Mesothelial cell of epicardium (in vitro differentiated cells): ENCODE measurements at regions not wholly inside any gene's neighbourhood (a gene's known extent, or its start where the extent isn't known, plus 50 kb on each side); places are given as distances from the start of the nearest gene placed in this dataset.

ENCODE experiments used
- DNase-seq, 2 experiments: peaks; one replicate each; pipeline ENCODE4 v3.0.0; 2021; ENCODE audit warnings: low spot score in 2 of 2; ENCODE audit not compliant: unreplicated experiment in 2 of 2
- H3K27ac Mint-ChIP-seq: 2 replicates; pipeline ENCODE4 v1.8.0; 2021; ENCODE audit warnings: mixed read lengths
- H3K27me3 Mint-ChIP-seq: 2 replicates; pipeline ENCODE4 v1.8.0; 2021; ENCODE audit warnings: low read depth, mixed read lengths
- H3K36me3 Mint-ChIP-seq: 2 replicates; pipeline ENCODE4 v1.8.0; 2021; ENCODE audit warnings: mixed read lengths
- H3K4me1 Mint-ChIP-seq: 2 replicates; pipeline ENCODE4 v1.8.0; 2021; ENCODE audit warnings: mixed read lengths
- H3K4me3 Mint-ChIP-seq: 2 replicates; pipeline ENCODE4 v1.8.0; 2021; ENCODE audit warnings: mild to moderate bottlenecking, moderate library complexity, mixed read lengths
- H3K9me3 Mint-ChIP-seq: 2 replicates; pipeline ENCODE4 v1.8.0; 2021; ENCODE audit warnings: mixed read lengths
- TF ChIP-seq, protein P1 (sequence below): fragments of 200-600 bp; sonication (generic); IDR thresholded peaks from one replicate; pipeline ENCODE4 v1.5.0; 2021; ENCODE audit warnings: antibody characterized with exemption; ENCODE audit not compliant: unreplicated experiment

DNA sequence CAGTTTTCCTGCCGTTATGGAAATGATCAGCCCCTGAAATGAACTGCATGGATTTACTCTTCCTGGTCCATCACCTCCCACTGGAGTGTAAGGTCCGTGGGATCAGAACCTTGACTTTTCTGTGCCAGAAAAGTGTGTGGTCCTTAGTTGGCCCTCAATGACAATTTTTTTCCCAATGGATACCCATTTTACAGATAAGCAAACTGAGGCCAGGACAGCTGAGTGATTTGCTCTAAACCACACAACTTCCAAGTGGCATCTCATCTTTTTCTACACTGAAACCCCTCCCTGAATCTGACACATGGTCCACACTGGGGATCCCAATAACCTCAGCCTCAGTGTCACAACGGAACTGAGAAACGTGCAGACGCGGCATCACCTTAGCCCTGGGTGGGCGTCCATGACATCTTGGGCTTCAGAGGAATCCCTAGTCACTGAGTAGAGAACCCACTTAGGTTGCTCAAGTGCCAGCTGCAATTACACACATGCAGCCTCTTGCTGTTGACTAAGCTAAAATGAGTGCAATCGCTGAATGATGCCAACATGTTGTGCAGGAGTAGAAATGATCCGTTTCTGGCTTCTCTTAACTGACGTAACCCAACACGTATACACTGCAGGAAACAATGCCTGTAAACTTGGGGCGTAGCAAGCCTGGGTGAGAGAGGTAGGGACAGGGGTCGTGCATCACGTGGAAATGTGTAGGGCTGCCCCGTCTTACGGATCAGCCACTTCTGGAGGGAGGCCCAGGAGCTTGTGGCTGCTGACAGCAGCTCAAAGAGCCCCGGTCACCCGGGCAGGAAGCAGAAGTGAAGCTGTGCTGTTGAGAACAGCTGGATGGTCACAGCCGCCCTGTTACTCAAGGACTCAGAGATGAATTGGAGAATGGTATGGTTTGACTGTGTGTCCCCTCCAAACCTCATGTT lies 136.3 kb downstream of the SHANK2 start:
- Mint-ChIP-seq H3K9me3 (no peaks in the 10 kb centered on the region), H3K27ac (no peak overlapping the region), H3K36me3 (no peaks in the 10 kb centered on the region), H3K27me3 (peaks cover 11% of the 10 kb centered on the region), H3K4me1 (peaks cover 4% of the 10 kb centered on the region), H3K4me3 (no peak overlapping the region)
- DNase-seq: no peak
- TF ChIP-seq, protein P1, sequence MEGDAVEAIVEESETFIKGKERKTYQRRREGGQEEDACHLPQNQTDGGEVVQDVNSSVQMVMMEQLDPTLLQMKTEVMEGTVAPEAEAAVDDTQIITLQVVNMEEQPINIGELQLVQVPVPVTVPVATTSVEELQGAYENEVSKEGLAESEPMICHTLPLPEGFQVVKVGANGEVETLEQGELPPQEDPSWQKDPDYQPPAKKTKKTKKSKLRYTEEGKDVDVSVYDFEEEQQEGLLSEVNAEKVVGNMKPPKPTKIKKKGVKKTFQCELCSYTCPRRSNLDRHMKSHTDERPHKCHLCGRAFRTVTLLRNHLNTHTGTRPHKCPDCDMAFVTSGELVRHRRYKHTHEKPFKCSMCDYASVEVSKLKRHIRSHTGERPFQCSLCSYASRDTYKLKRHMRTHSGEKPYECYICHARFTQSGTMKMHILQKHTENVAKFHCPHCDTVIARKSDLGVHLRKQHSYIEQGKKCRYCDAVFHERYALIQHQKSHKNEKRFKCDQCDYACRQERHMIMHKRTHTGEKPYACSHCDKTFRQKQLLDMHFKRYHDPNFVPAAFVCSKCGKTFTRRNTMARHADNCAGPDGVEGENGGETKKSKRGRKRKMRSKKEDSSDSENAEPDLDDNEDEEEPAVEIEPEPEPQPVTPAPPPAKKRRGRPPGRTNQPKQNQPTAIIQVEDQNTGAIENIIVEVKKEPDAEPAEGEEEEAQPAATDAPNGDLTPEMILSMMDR: no peak

DNA sequence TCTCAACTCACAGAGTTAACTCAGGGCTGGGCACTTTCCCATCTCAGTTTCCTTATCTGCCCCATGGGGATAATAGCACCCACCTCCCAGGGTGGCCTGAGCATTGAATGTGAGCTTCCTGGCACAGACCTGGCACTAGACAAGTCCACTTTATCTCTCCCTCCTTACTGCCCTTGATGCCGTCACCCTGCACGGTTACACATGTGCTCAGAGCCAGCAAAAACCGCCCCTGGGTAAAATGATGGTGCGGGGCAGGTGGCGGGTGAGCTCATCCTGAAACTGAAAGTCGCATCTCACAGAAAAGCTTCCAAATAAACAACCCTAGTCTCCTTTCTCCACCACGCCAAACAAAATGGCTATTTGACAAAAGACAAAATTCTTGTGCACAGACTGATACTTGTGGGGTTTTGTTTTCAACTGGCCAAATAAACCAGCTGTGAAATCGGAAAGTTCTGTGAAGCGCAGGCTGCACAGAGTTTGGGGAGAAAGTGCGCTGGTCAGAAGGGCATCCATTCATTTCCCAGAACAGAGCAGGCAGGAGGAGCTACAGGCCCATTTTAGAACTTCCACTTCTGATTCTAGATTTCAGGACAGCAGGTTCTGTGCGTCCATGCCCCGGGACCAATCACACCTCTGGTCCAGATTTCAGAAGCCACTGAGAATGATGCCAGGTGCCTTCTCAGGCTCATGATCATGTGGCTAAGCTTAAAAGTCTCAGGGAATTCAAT lies 138.1 kb downstream of the SHANK2 start:
- Mint-ChIP-seq H3K36me3 (no peaks in the 10 kb centered on the region), H3K4me1 (no peaks in the 10 kb centered on the region), H3K27ac (no peak overlapping the region), H3K4me3 (no peak overlapping the region), H3K9me3 (no peaks in the 10 kb centered on the region), H3K27me3 (peaks cover 2% of the 10 kb centered on the region)
- TF ChIP-seq, protein P1: no peak
- no peak for DNase-seq

DNA sequence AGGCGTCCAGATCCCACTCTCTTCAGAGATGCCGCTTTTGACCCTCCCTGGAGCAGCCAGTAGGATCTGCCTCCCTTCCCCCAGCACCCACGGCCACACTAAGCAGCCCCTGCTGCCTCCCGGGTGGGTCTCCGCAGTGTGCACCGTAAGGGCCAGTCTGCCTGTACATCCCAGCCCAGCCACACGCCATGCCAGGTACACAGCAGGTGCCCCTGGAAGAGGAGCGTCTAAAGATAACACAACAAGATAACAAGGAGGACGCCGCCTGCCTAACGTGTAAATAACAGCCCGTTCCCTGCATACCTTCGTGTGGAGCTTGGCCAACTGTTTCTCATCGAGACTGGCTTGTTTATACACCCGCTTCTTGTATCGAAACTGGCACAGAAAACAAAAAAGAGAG lies 139.4 kb downstream of the SHANK2 start:
- no peak overlapping the region for H3K4me3 Mint-ChIP-seq
- no peak for DNase-seq
- H3K4me1 Mint-ChIP-seq: no peaks in the 10 kb centered on the region
- no peaks in the 10 kb centered on the region for H3K9me3 Mint-ChIP-seq
- H3K27me3 Mint-ChIP-seq: peaks cover 2% of the 10 kb centered on the region
- TF ChIP-seq, protein P1: no peak
- no peak overlapping the region for H3K27ac Mint-ChIP-seq
- no peaks in the 10 kb centered on the region for H3K36me3 Mint-ChIP-seq

DNA sequence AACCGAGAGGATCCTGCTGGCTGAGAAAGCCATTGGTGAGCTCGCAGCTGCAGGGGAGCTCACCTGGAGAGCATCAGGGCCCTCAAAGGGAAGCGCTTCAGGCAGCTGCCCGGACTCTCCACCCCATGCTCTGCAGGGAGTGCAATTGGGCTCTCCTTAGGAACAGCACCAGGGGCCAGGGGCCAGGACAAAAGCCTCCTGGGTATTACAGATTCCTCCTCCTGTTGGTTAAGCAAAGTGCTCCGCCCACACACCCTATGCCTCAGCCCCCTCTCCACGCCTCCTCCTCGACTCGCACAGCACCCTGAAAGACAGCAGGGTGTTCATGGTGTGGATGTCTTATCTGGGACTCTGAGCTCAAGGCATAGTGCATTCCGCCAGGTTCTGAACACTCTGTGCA lies 139.9 kb downstream of the SHANK2 start:
- no peak overlapping the region for H3K4me3 Mint-ChIP-seq
- TF ChIP-seq, protein P1: no peak
- DNase-seq: no peak
- H3K4me1 Mint-ChIP-seq: no peaks in the 10 kb centered on the region
- no peak overlapping the region for H3K27ac Mint-ChIP-seq
- H3K36me3 Mint-ChIP-seq: no peaks in the 10 kb centered on the region
- peaks cover 2% of the 10 kb centered on the region for H3K27me3 Mint-ChIP-seq
- H3K9me3 Mint-ChIP-seq: no peaks in the 10 kb centered on the region

DNA sequence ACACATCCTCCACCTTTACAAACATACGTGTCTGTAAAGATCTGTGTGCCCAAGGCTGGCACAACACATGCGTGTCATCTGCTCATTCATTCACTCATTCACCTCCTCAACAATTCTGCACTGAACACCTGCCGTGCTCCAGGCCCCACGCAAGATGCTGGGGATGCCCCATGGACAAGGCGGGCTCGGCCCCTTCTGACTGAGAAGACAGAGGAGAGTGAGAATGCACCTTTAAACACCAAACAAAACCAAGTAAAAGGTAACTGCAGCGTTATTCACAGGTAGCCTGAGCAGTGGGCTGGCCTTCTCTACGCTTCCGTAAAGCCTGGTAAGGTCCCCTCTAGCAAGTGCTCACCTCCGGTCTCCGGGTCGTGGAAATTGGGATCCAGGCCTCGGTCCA lies 142.8 kb downstream of the SHANK2 start:
- no peak overlapping the region for H3K27ac Mint-ChIP-seq
- no peaks in the 10 kb centered on the region for H3K4me1 Mint-ChIP-seq
- H3K36me3 Mint-ChIP-seq: no peaks in the 10 kb centered on the region
- DNase-seq: no peak
- H3K9me3 Mint-ChIP-seq: no peaks in the 10 kb centered on the region
- no peak overlapping the region for H3K4me3 Mint-ChIP-seq
- TF ChIP-seq, protein P1: no peak
- H3K27me3 Mint-ChIP-seq: peaks cover 2% of the 10 kb centered on the region
